ENCODE measurements at regions not wholly inside any gene's neighbourhood (a gene's known extent, or its start where the extent isn't known, plus 50 kb on each side); places are given as distances from the start of the nearest gene placed in this dataset.

- TF ChIP-seq POLR2AphosphoS5 (IDR thresholded peaks at IDR 0.05; ENCODE audit: low read depth, low read length), result no peak
- no peak for TF ChIP-seq FOXP2 (optimal IDR thresholded peaks at IDR 0.05; ENCODE audit: borderline replicate concordance, extremely low read depth, extremely low read length, insufficient read depth)
- no peak for TF ChIP-seq TAF1 (IDR thresholded peaks at IDR 0.05; ENCODE audit: borderline replicate concordance, insufficient read depth, low read length)
Measured at GRCh38 chr5:67678594-67678993, 482.0 kb upstream of the CD180 start.

All from PFSK-1 (cell line).